SIG-M5 treated with dmso at 0.1 percent for 504 hours (cell line): ENCODE measurements at regions not wholly inside any gene's neighbourhood (a gene's known extent, or its start where the extent isn't known, plus 50 kb on each side); places are given as distances from the start of the nearest gene placed in this dataset.
"Not testable (repeated sequence)": the region's sequence is repeated elsewhere in the genome, so short reads cannot be mapped to it uniquely, and the experiment has no call there.

Experiments
- DNase-seq: peaks from one replicate; lab custom pipeline; 2025; ENCODE audit not compliant: unreplicated experiment; lab: John Stamatoyannopoulos, UW

DNA sequence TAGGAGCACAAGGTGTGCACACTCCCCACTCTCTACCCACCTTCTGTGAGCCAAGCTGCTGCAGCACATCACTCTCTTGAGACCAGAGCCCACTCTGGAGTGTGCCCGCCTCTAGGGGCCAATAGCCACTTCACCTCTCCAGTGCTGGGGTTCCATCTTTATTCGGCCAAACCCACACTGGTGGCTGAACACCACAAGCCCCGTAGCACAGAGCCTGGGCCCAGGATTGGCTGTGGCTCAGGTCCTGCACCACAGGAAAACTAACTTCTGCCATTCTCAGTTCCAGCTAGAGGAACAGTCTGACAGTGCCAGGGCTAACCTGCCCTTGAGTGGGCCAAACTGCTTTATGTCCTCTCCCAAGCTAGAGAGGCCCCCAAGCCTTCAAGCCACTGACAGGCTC is 111.0 kb upstream of the TOX3 start:
- DNase-seq, result no peak

- not testable (repeated sequence) for DNase-seq
Measured at GRCh38 chr16:52655916-52656315, 109.0 kb upstream of the TOX3 start.

DNA sequence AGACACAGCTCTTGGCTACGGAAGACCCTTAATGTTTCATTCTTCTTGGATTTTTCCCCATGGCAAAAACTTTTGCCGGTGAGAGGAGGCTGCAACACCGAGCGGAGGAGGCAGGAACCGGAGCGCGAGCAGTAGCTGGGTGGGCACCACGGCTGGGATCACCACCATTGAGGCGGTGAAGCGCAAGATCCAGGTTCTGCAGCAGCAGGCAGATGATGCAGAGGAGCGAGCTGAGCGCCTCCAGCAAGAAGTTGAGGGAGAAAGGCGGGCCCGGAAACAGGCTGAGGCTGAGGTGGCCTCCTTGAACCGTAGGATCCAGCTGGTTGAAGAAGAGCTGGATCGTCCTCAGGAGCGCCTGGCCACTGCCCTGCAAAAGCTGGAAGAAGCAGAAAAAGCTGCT is 108.2 kb upstream of the TOX3 start:
- DNase-seq, result not testable (repeated sequence)

- no peak for DNase-seq
Measured at GRCh38 chr16:52652033-52652432, 105.1 kb upstream of the TOX3 start.

GRCh38 chr16:52650789-52651188 is 103.8 kb upstream of the TOX3 start:
- DNase-seq, result no peak

GRCh38 chr16:52650318-52650717 is 103.4 kb upstream of the TOX3 start:
- no peak for DNase-seq

- no peak for DNase-seq
Measured at GRCh38 chr16:52649870-52650269, 102.9 kb upstream of the TOX3 start.

GRCh38 chr16:52647588-52647987 is 100.6 kb upstream of the TOX3 start:
- DNase-seq, result no peak

- no peak for DNase-seq
Measured at GRCh38 chr16:52643006-52643405, 96.1 kb upstream of the TOX3 start.

DNA sequence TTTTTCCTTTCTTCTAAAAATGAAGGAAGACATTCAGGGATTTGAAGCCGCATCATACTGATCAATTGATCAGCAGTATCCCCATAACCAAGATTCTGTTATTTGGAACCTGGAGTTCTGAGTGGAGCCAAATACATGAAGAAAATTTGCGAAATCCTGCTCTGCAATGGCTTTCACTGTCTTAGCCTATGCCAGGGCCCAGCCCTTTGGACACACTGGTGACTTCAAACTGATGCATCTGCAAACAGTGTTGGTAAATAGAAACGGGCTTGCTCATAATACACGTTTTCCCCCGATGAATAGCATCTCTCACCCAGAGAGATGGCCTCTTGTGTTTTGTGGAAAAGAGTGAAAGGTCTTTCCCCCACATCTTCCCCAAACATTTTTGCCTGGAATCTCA is 87.6 kb upstream of the TOX3 start:
- DNase-seq, result no peak

DNA sequence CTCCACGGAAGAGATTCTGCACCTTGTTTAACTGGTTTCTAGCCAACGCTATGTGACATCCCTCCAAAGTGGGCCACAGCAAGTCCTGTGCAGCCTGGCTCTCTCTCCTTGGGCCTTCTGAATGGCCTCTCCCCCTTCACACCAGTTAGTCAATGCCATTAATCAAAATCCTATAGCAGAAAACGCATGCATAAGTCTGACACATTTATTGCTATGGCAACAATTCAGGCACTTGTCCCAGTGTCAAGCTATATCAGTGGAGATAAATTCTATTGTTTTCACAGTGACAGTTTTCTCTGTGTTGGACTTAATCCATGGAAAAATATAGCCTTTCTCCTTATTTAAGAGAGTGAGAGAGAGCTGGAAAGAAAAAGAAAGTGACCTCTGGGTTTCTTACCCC is 87.2 kb upstream of the TOX3 start:
- DNase-seq, result no peak

GRCh38 chr16:52633230-52633629 is 86.3 kb upstream of the TOX3 start:
- DNase-seq, result no peak

DNA sequence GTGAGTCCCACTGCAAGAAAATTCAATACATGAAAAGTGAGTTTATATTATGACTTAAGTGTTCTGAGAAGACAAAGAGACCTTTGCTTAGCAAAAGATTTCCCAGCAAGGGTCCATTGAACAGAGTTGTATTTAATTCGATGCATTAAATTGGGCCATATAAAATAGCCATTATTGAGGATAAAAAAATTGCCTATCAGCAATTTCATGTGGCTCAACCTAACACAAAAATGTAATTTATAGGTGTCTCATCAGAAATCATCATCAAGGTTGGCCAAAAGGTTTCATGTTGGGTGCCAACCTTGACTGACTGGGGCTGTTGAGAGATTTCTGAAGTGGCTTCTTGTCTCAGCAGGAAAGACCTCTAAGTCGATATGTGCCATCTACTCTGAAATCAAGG is 84.8 kb upstream of the TOX3 start:
- DNase-seq, result no peak

GRCh38 chr16:52630711-52631110 is 83.8 kb upstream of the TOX3 start:
- no peak for DNase-seq

- DNase-seq, result no peak
Measured at GRCh38 chr16:52629296-52629695, 82.4 kb upstream of the TOX3 start.

- no peak for DNase-seq
Measured at GRCh38 chr16:52624891-52625290, 77.9 kb upstream of the TOX3 start.

DNA sequence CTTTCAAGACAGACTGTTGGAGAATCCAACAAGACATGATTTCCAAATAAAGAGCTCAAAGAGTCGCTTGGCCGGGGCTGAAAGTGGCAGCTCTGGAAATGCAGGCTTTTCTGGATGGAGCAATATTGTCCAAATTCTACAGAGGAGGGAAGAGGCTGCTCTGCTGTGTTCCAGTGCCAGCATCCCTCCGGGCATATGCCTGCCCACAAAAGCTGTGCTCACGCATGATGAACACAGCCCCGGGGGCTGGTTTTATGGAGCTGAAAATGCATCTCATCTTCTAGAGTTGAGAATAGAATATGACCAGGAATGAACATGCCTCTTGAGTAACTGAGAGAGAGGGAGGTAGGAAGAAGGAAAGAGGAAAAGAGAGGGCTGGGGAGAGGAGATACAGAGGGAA is 74.7 kb upstream of the TOX3 start:
- DNase-seq, result no peak

- DNase-seq, result no peak
Measured at GRCh38 chr16:52618753-52619497, 72.0 kb upstream of the TOX3 start.

- no peak for DNase-seq
Measured at GRCh38 chr16:52617591-52617990, 70.6 kb upstream of the TOX3 start.

GRCh38 chr16:52613508-52613907 is 66.6 kb upstream of the TOX3 start:
- no peak for DNase-seq

DNA sequence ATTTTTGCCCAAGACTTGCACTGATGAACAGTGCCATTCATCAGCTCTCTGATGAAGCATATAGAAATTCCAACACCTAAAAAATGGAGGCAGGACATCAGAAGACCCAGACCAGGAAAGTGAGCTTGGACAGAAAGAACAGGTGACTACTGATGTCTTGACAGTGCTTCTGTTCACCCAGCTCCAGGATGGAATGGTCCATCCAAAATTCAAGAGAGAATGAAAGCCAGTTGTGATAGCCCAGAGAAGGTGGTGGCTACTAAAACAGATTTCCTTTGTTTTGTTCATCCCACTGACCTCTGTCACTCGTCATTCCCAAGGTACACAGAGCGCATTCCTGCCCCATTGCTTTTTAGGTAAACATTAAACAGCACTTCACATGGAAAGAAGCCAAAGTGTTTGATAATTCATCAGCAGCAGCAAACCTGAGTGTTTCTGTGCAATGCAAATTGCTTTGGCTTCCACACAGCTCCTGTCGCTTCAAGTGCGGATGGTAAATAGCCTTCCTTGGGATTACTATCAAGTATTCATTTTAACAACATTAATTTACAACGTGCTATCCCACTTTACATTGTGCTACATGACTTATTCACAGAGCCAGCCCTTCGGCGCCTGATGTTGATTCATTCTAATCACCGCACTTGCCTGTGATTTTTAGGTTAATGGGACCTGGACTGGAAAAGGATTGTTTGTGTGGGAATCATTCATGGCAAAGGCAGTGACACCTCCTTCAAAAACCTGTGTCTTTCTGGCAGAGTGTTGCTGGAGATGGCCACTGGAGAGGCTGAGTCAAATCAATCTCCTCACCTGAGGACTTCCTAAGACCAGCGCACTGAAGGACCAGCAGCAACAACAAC is 65.1 kb upstream of the TOX3 start:
- no peak for DNase-seq

GRCh38 chr16:52603015-52603414 is 56.1 kb upstream of the TOX3 start:
- no peak for DNase-seq
